IMR-90 (cell line): ENCODE measurements at regions not wholly inside any gene's neighbourhood (a gene's known extent, or its start where the extent isn't known, plus 50 kb on each side); places are given as distances from the start of the nearest gene placed in this dataset.

ENCODE experiments used
- ATAC-seq: fragments of 200-7000 bp; cut with Tn5 transposase; 2 replicates; pipeline ENCODE4 v1.9.1; 2020; ENCODE audit warnings: low read depth, mild to moderate bottlenecking, moderate library complexity
- BruUV-seq: library from RNA; stranded (reverse); fragments of 400-500 nt; replicated peaks from 2 replicates; lab custom pipeline; 2021; lab: Mats Ljungman, UMichigan
- CTCF ChIA-PET: fragments of 300-600 bp; formaldehyde crosslinking; extraction: SDS; loops from one replicate; lab custom pipeline; 2021; ENCODE audit warnings: antibody characterized with exemption; lab: Yijun Ruan, JAX
- POLR2A ChIA-PET: fragments of 300-600 bp; sonication (Branson Sonifier 250); formaldehyde crosslinking; loops from one replicate; lab custom pipeline; 2022; ENCODE audit warnings: antibody characterized with exemption; ENCODE audit not compliant: unreplicated experiment; lab: Charles Lee
- DNase-seq: peaks from one replicate; pipeline ENCODE4 v3.0.0; 2013
- H2AFZ ChIP-seq: replicated peaks from 2 replicates; pipeline ENCODE3; 2013; ENCODE audit warnings: low read length, mild to moderate bottlenecking; ENCODE audit not compliant: poor library complexity
- H2AK5ac ChIP-seq: 2 replicates; pipeline ENCODE4 v1.6.1; 2013; ENCODE audit warnings: low read depth, low read length, inconsistent platforms
- H2AK9ac ChIP-seq: replicated peaks from 2 replicates; pipeline ENCODE3; 2013; ENCODE audit warnings: mild to moderate bottlenecking, low read depth, low read length, moderate library complexity; ENCODE audit not compliant: poor library complexity
- H2BK120ac ChIP-seq: 2 replicates; pipeline ENCODE4 v1.6.1; 2013; ENCODE audit warnings: low read depth, low read length, inconsistent platforms
- H2BK15ac ChIP-seq: 3 replicates; pipeline ENCODE4 v1.6.1; 2013; ENCODE audit warnings: low read depth, low read length, inconsistent platforms
- H2BK20ac ChIP-seq: 2 replicates; pipeline ENCODE4 v1.6.1; 2013; ENCODE audit warnings: low read depth, mild to moderate bottlenecking, inconsistent platforms, low read length, moderate library complexity
- H2BK5ac ChIP-seq: 2 replicates; pipeline ENCODE4 v1.6.1; 2013; ENCODE audit warnings: mild to moderate bottlenecking, low read depth, low read length, inconsistent platforms; ENCODE audit not compliant: poor library complexity, severe bottlenecking
- H3K14ac ChIP-seq: replicated peaks from 2 replicates; pipeline ENCODE4 v1.6.1; 2013; ENCODE audit warnings: low read depth, low read length, inconsistent platforms
- H3K18ac ChIP-seq: 2 replicates; pipeline ENCODE4 v1.6.1; 2013; ENCODE audit warnings: low read depth, low read length, control low read depth
- H3K23ac ChIP-seq: 2 replicates; pipeline ENCODE4 v1.6.1; 2013; ENCODE audit warnings: low read depth, low read length, inconsistent platforms
- H3K27ac ChIP-seq: 2 replicates; pipeline ENCODE4 v1.5.1; 2013; ENCODE audit warnings: mild to moderate bottlenecking, control low read depth, low read length; ENCODE audit not compliant: insufficient read depth
- H3K27me3 ChIP-seq: 2 replicates; pipeline ENCODE4 v1.6.1; 2013; ENCODE audit warnings: low read length; ENCODE audit not compliant: control insufficient read depth, insufficient read depth
- H3K36me3 ChIP-seq: 2 replicates; pipeline ENCODE4 v1.6.1; 2013; ENCODE audit warnings: low read length, mixed read lengths; ENCODE audit not compliant: control insufficient read depth, insufficient read depth
- H3K4ac ChIP-seq: 2 replicates; pipeline ENCODE4 v1.6.1; 2013; ENCODE audit warnings: low read depth, low read length, inconsistent platforms
- H3K4me1 ChIP-seq: 2 replicates; pipeline ENCODE4 v1.6.1; 2013; ENCODE audit warnings: low read length, mixed read lengths; ENCODE audit not compliant: control insufficient read depth, insufficient read depth
- H3K4me2 ChIP-seq: 2 replicates; pipeline ENCODE4 v1.6.1; 2013; ENCODE audit warnings: low read depth, mild to moderate bottlenecking, control low read depth, low read length, moderate library complexity
- H3K4me3 ChIP-seq: 2 replicates; pipeline ENCODE4 v1.5.1; 2013; ENCODE audit warnings: low read depth, mild to moderate bottlenecking, control low read depth, low read length, moderate library complexity; ENCODE audit not compliant: insufficient read depth
- H3K56ac ChIP-seq: 2 replicates; pipeline ENCODE4 v1.6.1; 2013; ENCODE audit warnings: low read length, inconsistent platforms; ENCODE audit not compliant: insufficient read depth; ENCODE audit errors: extremely low read depth
- H3K79me1 ChIP-seq, 2 experiments: 2 replicates each; pipeline ENCODE4 v1.6.1; 2013; ENCODE audit warnings: low read length in 2 of 2, inconsistent platforms in 1 of 2, low read depth in 1 of 2
- H3K9ac ChIP-seq: 2 replicates; pipeline ENCODE4 v1.6.1; 2013; ENCODE audit warnings: low read depth, low read length, control low read depth
- H3K9me1 ChIP-seq: 2 replicates; pipeline ENCODE4 v1.6.1; 2013; ENCODE audit warnings: low read length, inconsistent platforms; ENCODE audit not compliant: insufficient read depth
- H3K9me3 ChIP-seq: 2 replicates; pipeline ENCODE4 v1.6.1; 2013; ENCODE audit warnings: low read length; ENCODE audit not compliant: control insufficient read depth, insufficient read depth
- H4K20me1 ChIP-seq: 2 replicates; pipeline ENCODE4 v1.6.1; 2013; ENCODE audit warnings: low read length, inconsistent platforms; ENCODE audit not compliant: insufficient read depth
- H4K5ac ChIP-seq: 2 replicates; pipeline ENCODE4 v1.6.1; 2013; ENCODE audit warnings: mild to moderate bottlenecking, low read depth, low read length, control low read depth
- H4K8ac ChIP-seq, 2 experiments: 2 replicates each; pipeline ENCODE4 v1.6.1; 2013; ENCODE audit warnings: low read depth in 2 of 2, low read length in 2 of 2, control low read depth in 1 of 2, inconsistent platforms in 1 of 2
- H4K91ac ChIP-seq: 2 replicates; pipeline ENCODE4 v1.6.1; 2013; ENCODE audit warnings: low read depth, low read length, inconsistent platforms; ENCODE audit not compliant: insufficient read depth
- FOS ChIP-seq: fragments of 150-350 bp; IDR thresholded peaks from 2 replicates; pipeline ENCODE4 v1.6.1; 2016; ENCODE audit warnings: low read depth, low read length
- NFE2L2 ChIP-seq: fragments of 150-350 bp; IDR thresholded peaks from 2 replicates; pipeline ENCODE4 v1.6.1; 2016; ENCODE audit warnings: low read depth, mild to moderate bottlenecking, low read length
- WGBS, 2 experiments: methylation state at CpG; one replicate each; pipeline versions ENCODE4 v1.1.5 to v1.1.7; 2013; ENCODE audit warnings: missing lambda C conversion rate in 2 of 2; ENCODE audit not compliant: insufficient read length in 1 of 2; ENCODE audit errors: extremely low coverage in 2 of 2; 5-methylcytosine and 5-hydroxymethylcytosine counted together
- dilution Hi-C: fragments of 300-500 bp; cut with HindIII; formaldehyde crosslinking; loops from one replicate; pipeline ENCODE4 v1.14.3; 2018; ENCODE audit warnings: low sequenced_read_pairs; ENCODE audit not compliant: unreplicated experiment
- in situ Hi-C: fragments of 300-500 bp; cut with MboI; formaldehyde crosslinking; loops from 3 replicates; pipeline ENCODE4 v1.14.3; 2019; ENCODE audit warnings: low sequenced_read_pairs, inconsistent platforms, mixed read lengths
- intact Hi-C: fragments of 100-400 bp; cut with micrococcal nuclease; formaldehyde crosslinking; loops from 2 replicates; pipeline ENCODE4 v1.10.0; 2022

DNA sequence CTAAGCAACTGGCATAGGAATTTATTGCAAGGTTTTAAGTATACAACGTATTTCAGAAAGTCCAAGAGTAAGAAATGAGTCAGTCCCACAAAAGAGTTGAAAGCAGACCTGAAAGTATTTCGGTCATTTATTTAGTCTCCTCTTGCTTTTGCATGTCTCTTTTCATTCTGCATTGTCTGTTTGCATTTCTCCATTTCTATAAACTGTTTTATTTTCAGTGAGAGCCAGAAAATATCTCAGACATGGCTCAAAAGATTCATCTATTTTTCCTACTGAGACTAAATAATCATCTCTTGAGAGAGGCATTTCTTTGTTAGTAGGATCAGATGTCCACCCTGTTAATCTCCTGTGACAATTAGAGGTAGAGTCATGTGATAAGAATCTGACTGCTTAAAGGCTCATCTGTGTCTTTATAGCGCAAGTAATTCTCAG is 219.1 kb upstream of the CCDC179 start:
- H3K18ac ChIP-seq = no peak overlapping the region
- peaks cover 6% of the 10 kb centered on the region for H3K4me1 ChIP-seq
- H2BK20ac ChIP-seq = no peak overlapping the region
- no peaks in the 10 kb centered on the region for H3K9me3 ChIP-seq
- no peak overlapping the region for H2AK5ac ChIP-seq
- intact Hi-C loops (no loop called here), dilution Hi-C loops (no loop called here), in situ Hi-C loops (no loop called here)
- H2BK120ac ChIP-seq = no peak overlapping the region
- BruUV-seq = no TSS peak
- no peak overlapping the region for H2AK9ac ChIP-seq
- ATAC-seq (peak; percentile 80), DNase-seq (peak; percentile 82)
- H4K8ac ChIP-seq = no peak overlapping the region
- ChIA-PET CTCF (no interaction called here), POLR2A (no interaction called here)
- H3K27me3 ChIP-seq = no peaks in the 10 kb centered on the region
- no CpG with 5 or more reads among the region's 3 CpGs for WGBS, 2 experiments
- no peak overlapping the region for H4K5ac ChIP-seq
- no peak overlapping the region for H2AFZ ChIP-seq
- H4K20me1 ChIP-seq = no peaks in the 10 kb centered on the region
- no peak overlapping the region for H3K4me2 ChIP-seq
- H3K4me3 ChIP-seq = no peak overlapping the region
- H3K27ac ChIP-seq = no peak overlapping the region
- no peak overlapping the region for H3K9ac ChIP-seq
- H2BK5ac ChIP-seq = peak overlapping the region; percentile 99
- H3K4ac ChIP-seq = no peak overlapping the region
- no peak overlapping the region for H2BK15ac ChIP-seq
- H3K23ac ChIP-seq = no peak overlapping the region
- no peak for TF ChIP-seq NFE2L2
- peak; percentile 52; the same call in 1 of the 2 replicates for TF ChIP-seq FOS
- H3K14ac ChIP-seq = no peak overlapping the region
- H3K56ac ChIP-seq = no peak overlapping the region
- no peaks in the 10 kb centered on the region for H3K9me1 ChIP-seq
- no peaks in the 10 kb centered on the region for H3K36me3 ChIP-seq
- H3K79me1 ChIP-seq = no peaks in the 10 kb centered on the region
- H4K91ac ChIP-seq = no peak overlapping the region
